Endothelial cell of umbilical vein (primary cell): ENCODE measurements at regions not wholly inside any gene's neighbourhood (a gene's known extent, or its start where the extent isn't known, plus 50 kb on each side); places are given as distances from the start of the nearest gene placed in this dataset.

Source experiments
- BruUV-seq: library from RNA; stranded (reverse); fragments of 400-500 nt; replicated peaks from 2 replicates; lab custom pipeline; 2021; lab: Mats Ljungman, UMichigan
- CTCF ChIA-PET: fragments of 300-600, 350-600 bp; sonication (Branson Sonifier 250); formaldehyde crosslinking; loops from one replicate; lab custom pipeline; 2021; ENCODE audit warnings: antibody characterized with exemption, inconsistent platforms; lab: Charles Lee
- POLR2A ChIA-PET: fragments of 300-600, 350-600 bp; sonication (Branson Sonifier 250); formaldehyde crosslinking; loops from one replicate; lab custom pipeline; 2021; ENCODE audit warnings: antibody characterized with exemption, inconsistent platforms; lab: Charles Lee
- DNase-seq: peaks from one replicate; pipeline ENCODE4 v3.0.0-alpha.2; 2011; ENCODE audit warnings: low read depth, low spot score
- FAIRE-seq: peaks from 2 replicates; lab custom pipeline; 2011; peaks lifted over from hg19 to GRCh38; lab: Jason Lieb, UNC
- H2AFZ ChIP-seq: 2 replicates; pipeline ENCODE4 v1.6.0; 2012; ENCODE audit warnings: low read depth, low read length, control low read depth, inconsistent platforms
- H3K27ac ChIP-seq: 2 replicates; pipeline ENCODE4 v1.5.1; 2011; ENCODE audit warnings: low read depth, mild to moderate bottlenecking, control low read depth, low read length, moderate library complexity; ENCODE audit not compliant: insufficient read depth
- H3K27me3 ChIP-seq, 2 experiments: 2 replicates each; pipeline versions ENCODE4 v1.6.0 to v1.6.1; 2011; ENCODE audit warnings: low read length in 2 of 2, mixed read lengths in 1 of 2; ENCODE audit not compliant: control insufficient read depth in 2 of 2, insufficient read depth in 2 of 2
- H3K36me3 ChIP-seq, 2 experiments: 2 replicates in 1 of 2; 3 replicates in 1 of 2; pipeline ENCODE4 v1.5.1; 2011; ENCODE audit warnings: low read length in 2 of 2, mild to moderate bottlenecking in 1 of 2, moderate library complexity in 1 of 2; ENCODE audit not compliant: control insufficient read depth in 2 of 2, insufficient read depth in 2 of 2; ENCODE audit errors: extremely low read depth in 1 of 2
- H3K4me1 ChIP-seq: 3 replicates; pipeline ENCODE4 v1.5.1; 2011; ENCODE audit warnings: mild to moderate bottlenecking, low read length; ENCODE audit not compliant: control insufficient read depth, insufficient read depth; ENCODE audit errors: extremely low read depth
- H3K4me2 ChIP-seq: 2 replicates; pipeline ENCODE4 v1.6.1; 2011; ENCODE audit warnings: low read length, control low read depth, mixed read lengths; ENCODE audit not compliant: insufficient read depth
- H3K4me3 ChIP-seq, 3 experiments: fragments of 200-600 bp in 1 of 3; sonication (generic), shearing (Covaris generic) in 1 of 3; replicated peaks in 1 of 3; 2 replicates each; pipeline ENCODE4 v1.5.1; 2011 to 2016; ENCODE audit warnings: control low read depth in 3 of 3, low read length in 3 of 3, mild to moderate bottlenecking in 2 of 3, inconsistent platforms in 1 of 3, low read depth in 1 of 3, moderate library complexity in 1 of 3; ENCODE audit not compliant: insufficient read depth in 1 of 3
- H3K79me2 ChIP-seq: 2 replicates; pipeline ENCODE4 v1.6.0; 2012; ENCODE audit warnings: low read length, inconsistent platforms; ENCODE audit not compliant: control insufficient read depth, insufficient read depth
- H3K9ac ChIP-seq: replicated peaks from 2 replicates; pipeline ENCODE3; 2011; ENCODE audit warnings: low read length, control low read depth; ENCODE audit not compliant: insufficient read depth; ENCODE audit errors: extremely low read depth
- H3K9me1 ChIP-seq: replicated peaks from 3 replicates; pipeline ENCODE4 v1.6.0; 2011; ENCODE audit warnings: mild to moderate bottlenecking, low read length; ENCODE audit not compliant: control insufficient read depth, insufficient read depth; ENCODE audit errors: extremely low read depth
- H3K9me3 ChIP-seq: replicated peaks from 2 replicates; pipeline ENCODE4 v1.5.1; 2012; ENCODE audit warnings: low read length, inconsistent platforms; ENCODE audit not compliant: control insufficient read depth, insufficient read depth
- H4K20me1 ChIP-seq: replicated peaks from 2 replicates; pipeline ENCODE3; 2011; ENCODE audit warnings: mild to moderate bottlenecking, low read length; ENCODE audit not compliant: control insufficient read depth, insufficient read depth; ENCODE audit errors: extremely low read depth
- CTCF ChIP-seq, 2 donors: IDR thresholded peaks; 1 replicate in 1 of 2; 2 replicates in 1 of 2; pipeline ENCODE4 v1.5.1; 2011; ENCODE audit warnings: low read length in 2 of 2, mild to moderate bottlenecking in 2 of 2, moderate library complexity in 2 of 2, control low read depth in 1 of 2, inconsistent platforms in 1 of 2, low read depth in 1 of 2; ENCODE audit not compliant: insufficient read depth in 1 of 2; ENCODE audit errors: extremely low read depth in 1 of 2
- EZH2 ChIP-seq: IDR thresholded peaks from 2 replicates; pipeline ENCODE4 v1.6.1; 2012; ENCODE audit warnings: borderline replicate concordance, low read depth, mild to moderate bottlenecking, moderate library complexity, low read length, inconsistent platforms; ENCODE audit not compliant: severe bottlenecking
- FOS ChIP-seq: IDR thresholded peaks from 2 replicates; pipeline ENCODE4 v1.6.1; 2011; ENCODE audit warnings: mild to moderate bottlenecking, low read length, moderate library complexity, borderline replicate concordance; ENCODE audit not compliant: insufficient read depth
- GATA2 ChIP-seq: IDR thresholded peaks from 2 replicates; pipeline ENCODE4 v1.7.0; 2011; ENCODE audit warnings: low read depth, mild to moderate bottlenecking, moderate library complexity, mixed read lengths, low read length; ENCODE audit not compliant: insufficient read length, insufficient read depth
- JUN ChIP-seq: IDR thresholded peaks from 2 replicates; pipeline ENCODE4 v1.6.1; 2011; ENCODE audit warnings: borderline replicate concordance, low read depth; ENCODE audit not compliant: insufficient read length, insufficient read depth
- MAX ChIP-seq: IDR thresholded peaks from 2 replicates; pipeline ENCODE4 v1.6.1; 2011; ENCODE audit not compliant: insufficient read depth, insufficient read length
- MYC ChIP-seq: IDR thresholded peaks from one replicate; pipeline ENCODE4 v1.6.1; 2011; ENCODE audit warnings: mild to moderate bottlenecking, low read depth, low read length
- POLR2A ChIP-seq: IDR thresholded peaks from 2 replicates; pipeline ENCODE4 v1.6.1; 2012; ENCODE audit warnings: low read depth, mild to moderate bottlenecking, control low read depth, low read length
- POLR2AphosphoS5 ChIP-seq: IDR thresholded peaks from 2 replicates; pipeline ENCODE4 v1.6.1; 2012; ENCODE audit warnings: low read depth, mild to moderate bottlenecking, control low read depth, low read length, moderate library complexity; ENCODE audit not compliant: insufficient read depth
- dilution Hi-C: fragments of 300-500 bp; cut with MboI; formaldehyde crosslinking; loops from one replicate; pipeline ENCODE4 v1.15.0; 2019; ENCODE audit warnings: low sequenced_read_pairs; ENCODE audit not compliant: extremely low pct_ligation_motif_present
- intact Hi-C: fragments of 100-400 bp; cut with micrococcal nuclease; formaldehyde crosslinking; loops from one replicate; pipeline ENCODE4 v1.10.0; 2022

- ChIA-PET POLR2A (no interaction called here), CTCF (no interaction called here)
- no peak overlapping the region for H3K9ac ChIP-seq
- H3K4me2 ChIP-seq = no peak overlapping the region
- no peaks in the 10 kb centered on the region for H4K20me1 ChIP-seq
- intact Hi-C loops = no loop called here
- H3K27ac ChIP-seq = no peak overlapping the region
- H2AFZ ChIP-seq = no peak overlapping the region
- H3K36me3 ChIP-seq = no peaks in the 10 kb centered on the region
- TF ChIP-seq POLR2AphosphoS5 (no peak), CTCF (IDR thresholded peaks at IDR 0.05; ENCODE audit: extremely low read depth in 1 of 2, insufficient read depth in 1 of 2, low read depth in 1 of 2, low read length in 2 of 2) (no peak), GATA2 (no peak), MYC (no peak), FOS (no peak), MAX (no peak), POLR2A (no peak), JUN (no peak), EZH2 (no peak)
- no TSS peak for BruUV-seq
- H3K9me3 ChIP-seq = no peaks in the 10 kb centered on the region
- no peaks in the 10 kb centered on the region for H3K79me2 ChIP-seq
- FAIRE-seq (no peak), DNase-seq (no peak)
- H3K4me3 ChIP-seq = no peak overlapping the region
- no peaks in the 10 kb centered on the region for H3K9me1 ChIP-seq
- H3K4me1 ChIP-seq = no peaks in the 10 kb centered on the region
- dilution Hi-C loops = no loop called here
- H3K27me3 ChIP-seq = no peaks in the 10 kb centered on the region
Measured at GRCh38 chr3:104018541-104018940, 1348.2 kb upstream of the ALCAM start.
